ENCODE measurements at regions not wholly inside any gene's neighbourhood (a gene's known extent, or its start where the extent isn't known, plus 50 kb on each side); places are given as distances from the start of the nearest gene placed in this dataset.
"Not testable (repeated sequence)": the region's sequence is repeated elsewhere in the genome, so short reads cannot be mapped to it uniquely, and the experiment has no call there.

DNA sequence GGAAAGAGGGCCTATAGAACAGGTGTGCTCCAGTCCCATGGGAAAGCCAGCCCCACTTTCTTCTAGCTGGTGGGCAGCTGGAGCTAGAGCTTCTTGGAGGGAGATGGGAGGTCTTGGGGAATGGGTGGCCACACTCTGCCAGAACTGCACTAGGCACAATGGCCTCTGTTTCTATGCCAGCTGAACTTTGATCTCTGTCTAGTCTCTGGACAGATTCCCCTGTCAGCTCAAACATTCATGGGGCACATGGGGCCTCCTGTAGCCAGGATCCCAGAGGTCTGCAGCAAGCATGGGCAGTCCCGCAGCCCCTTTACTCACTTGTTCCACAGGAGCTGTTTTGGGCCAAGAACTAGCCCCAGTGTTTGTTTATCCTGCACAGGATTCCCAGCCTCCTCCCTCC is 591.3 kb upstream of the HS3ST5 start:
- Histone ChIP-seq H3K9ac (ENCODE audit: insufficient read depth, low read depth, low read length) (no peak overlapping the region), H3K36me3 (replicated peaks in 1 of 2; ENCODE audit: control insufficient read depth in 1 of 2, insufficient read depth in 2 of 2, low read length in 2 of 2) (no peaks in the 10 kb centered on the region), H3K4me2 (ENCODE audit: low read depth, low read length) (no peak overlapping the region), H3K27me3 (ENCODE audit: control insufficient read depth in 1 of 2, insufficient read depth in 2 of 2, low read length in 2 of 2) (no peaks in the 10 kb centered on the region), H3K4me3 (replicated peaks in 1 of 3; ENCODE audit: insufficient read depth in 1 of 3, low read depth in 2 of 3, low read length in 3 of 3) (no peak overlapping the region), H3K9me3 (ENCODE audit: low read length) (peaks cover 36% of the 10 kb centered on the region), H3K4me1 (ENCODE audit: insufficient read depth, low read length) (0 out of 2 replicates have a peak, but pooled peaks cover 9% of the 10 kb centered on the region), H3K27ac (ENCODE audit: extremely low read length, insufficient read depth, low read length) (no peak overlapping the region), H2AFZ (ENCODE audit: low read length) (no peak overlapping the region), H4K20me1 (ENCODE audit: insufficient read depth, low read length) (no peaks in the 10 kb centered on the region), H3K79me2 (ENCODE audit: insufficient read depth, low read length) (no peaks in the 10 kb centered on the region)
- WGBS (ENCODE audit: low lambda C conversion rate) = no CpG with 5 or more reads among the region's 1 CpG
- intact Hi-C loops (cut with micrococcal nuclease; ENCODE audit: unreplicated experiment) = no loop called here
- FAIRE-seq (no peak), DNase-seq (ENCODE audit: low spot score) (peak; percentile 4), ATAC-seq (peak; percentile 69)
- in situ Hi-C loops (cut with HindIII; ENCODE audit: extremely low pct_ligation_motif_present, low pct_unique_long_range_greater_than_20kb) = no loop called here
- BruUV-seq (replicated peaks) = no TSS peak
- ChIA-PET CTCF (ENCODE audit: low intra/inter-chr PET ratio, low total read pairs) (no interaction called here), POLR2A (no interaction called here)
- TF ChIP-seq, protein P1, sequence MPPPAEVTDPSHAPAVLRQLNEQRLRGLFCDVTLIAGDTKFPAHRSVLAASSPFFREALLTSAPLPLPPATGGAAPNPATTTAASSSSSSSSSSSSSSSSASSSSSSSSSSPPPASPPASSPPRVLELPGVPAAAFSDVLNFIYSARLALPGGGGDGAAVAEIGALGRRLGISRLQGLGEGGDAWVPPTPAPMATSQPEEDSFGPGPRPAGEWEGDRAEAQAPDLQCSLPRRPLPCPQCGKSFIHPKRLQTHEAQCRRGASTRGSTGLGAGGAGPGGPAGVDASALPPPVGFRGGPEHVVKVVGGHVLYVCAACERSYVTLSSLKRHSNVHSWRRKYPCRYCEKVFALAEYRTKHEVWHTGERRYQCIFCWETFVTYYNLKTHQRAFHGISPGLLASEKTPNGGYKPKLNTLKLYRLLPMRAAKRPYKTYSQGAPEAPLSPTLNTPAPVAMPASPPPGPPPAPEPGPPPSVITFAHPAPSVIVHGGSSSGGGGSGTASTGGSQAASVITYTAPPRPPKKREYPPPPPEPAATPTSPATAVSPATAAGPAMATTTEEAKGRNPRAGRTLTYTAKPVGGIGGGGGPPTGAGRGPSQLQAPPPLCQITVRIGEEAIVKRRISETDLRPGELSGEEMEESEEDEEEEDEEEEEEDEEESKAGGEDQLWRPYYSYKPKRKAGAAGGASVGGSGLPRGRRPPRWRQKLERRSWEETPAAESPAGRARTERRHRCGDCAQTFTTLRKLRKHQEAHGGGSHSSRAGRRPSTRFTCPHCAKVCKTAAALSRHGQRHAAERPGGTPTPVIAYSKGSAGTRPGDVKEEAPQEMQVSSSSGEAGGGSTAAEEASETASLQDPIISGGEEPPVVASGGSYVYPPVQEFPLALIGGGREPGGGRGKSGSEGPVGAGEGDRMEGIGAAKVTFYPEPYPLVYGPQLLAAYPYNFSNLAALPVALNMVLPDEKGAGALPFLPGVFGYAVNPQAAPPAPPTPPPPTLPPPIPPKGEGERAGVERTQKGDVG (CRISPR knock-in tag; IDR thresholded peaks at IDR 0.05; ENCODE audit: borderline replicate concordance) = no peak
- 0 out of 2 replicates have a peak, but pooled peaks have one; percentile 24 for TF ChIP-seq ZNF644 (CRISPR knock-in tag; IDR thresholded peaks at IDR 0.05; ENCODE audit: low read depth)
- TF ChIP-seq, protein P2, sequence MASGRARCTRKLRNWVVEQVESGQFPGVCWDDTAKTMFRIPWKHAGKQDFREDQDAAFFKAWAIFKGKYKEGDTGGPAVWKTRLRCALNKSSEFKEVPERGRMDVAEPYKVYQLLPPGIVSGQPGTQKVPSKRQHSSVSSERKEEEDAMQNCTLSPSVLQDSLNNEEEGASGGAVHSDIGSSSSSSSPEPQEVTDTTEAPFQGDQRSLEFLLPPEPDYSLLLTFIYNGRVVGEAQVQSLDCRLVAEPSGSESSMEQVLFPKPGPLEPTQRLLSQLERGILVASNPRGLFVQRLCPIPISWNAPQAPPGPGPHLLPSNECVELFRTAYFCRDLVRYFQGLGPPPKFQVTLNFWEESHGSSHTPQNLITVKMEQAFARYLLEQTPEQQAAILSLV (CRISPR knock-in tag; IDR thresholded peaks at IDR 0.05; ENCODE audit: borderline replicate concordance) = no peak
- TF ChIP-seq HNF4A (CRISPR knock-in tag; IDR thresholded peaks at IDR 0.05) = peak; percentile 40; the same call in 1 of the 2 replicates
- no peak for TF ChIP-seq ZNF138 (CRISPR knock-in tag; IDR thresholded peaks at IDR 0.05; ENCODE audit: low read depth)
- no peak for TF ChIP-seq ZNF263 (CRISPR knock-in tag; IDR thresholded peaks at IDR 0.05)
- TF ChIP-seq ZNF703 (CRISPR knock-in tag; IDR thresholded peaks at IDR 0.05; ENCODE audit: borderline replicate concordance) = no peak

DNA sequence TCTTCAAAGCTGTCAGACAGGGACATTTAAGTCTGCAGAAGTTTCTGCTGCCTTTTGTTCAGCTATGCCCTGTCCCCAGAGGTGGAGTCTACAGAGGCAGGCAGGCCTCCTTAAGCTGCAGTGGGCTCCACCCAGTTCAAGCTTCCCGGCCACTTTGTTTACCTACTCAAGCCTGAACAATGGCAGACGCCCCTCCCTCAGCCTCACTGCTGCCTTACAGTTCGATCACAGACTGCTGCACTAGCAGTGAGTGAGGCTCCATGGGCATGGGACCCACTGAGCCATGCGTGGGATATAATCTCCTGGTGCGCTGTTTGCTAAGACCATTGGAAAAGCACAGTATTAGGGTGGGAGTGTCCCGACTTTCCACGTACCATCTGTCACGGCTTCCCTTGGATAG is 585.9 kb upstream of the HS3ST5 start:
- CTCF ChIA-PET (ENCODE audit: low intra/inter-chr PET ratio, low total read pairs); ATAC-seq: not testable (repeated sequence)

More for the DNA sequence above, 585.9 kb upstream of the HS3ST5 start:
- intact Hi-C loops (cut with micrococcal nuclease; ENCODE audit: unreplicated experiment); H3K4me1 ChIP-seq (ENCODE audit: insufficient read depth, low read length); H3K9ac ChIP-seq (ENCODE audit: insufficient read depth, low read depth, low read length); POLR2A ChIA-PET; H3K4me3 ChIP-seq (replicated peaks in 1 of 3; ENCODE audit: insufficient read depth in 1 of 3, low read depth in 2 of 3, low read length in 3 of 3); H3K79me2 ChIP-seq (ENCODE audit: insufficient read depth, low read length); BruUV-seq (replicated peaks); DNase-seq (ENCODE audit: low spot score); H3K27me3 ChIP-seq (ENCODE audit: control insufficient read depth in 1 of 2, insufficient read depth in 2 of 2, low read length in 2 of 2); H3K36me3 ChIP-seq (replicated peaks in 1 of 2; ENCODE audit: control insufficient read depth in 1 of 2, insufficient read depth in 2 of 2, low read length in 2 of 2); H3K4me2 ChIP-seq (ENCODE audit: low read depth, low read length); H2AFZ ChIP-seq (ENCODE audit: low read length); H4K20me1 ChIP-seq (ENCODE audit: insufficient read depth, low read length); in situ Hi-C loops (cut with HindIII; ENCODE audit: extremely low pct_ligation_motif_present, low pct_unique_long_range_greater_than_20kb); H3K27ac ChIP-seq (ENCODE audit: extremely low read length, insufficient read depth, low read length); FAIRE-seq: not testable (repeated sequence)
- WGBS (ENCODE audit: low lambda C conversion rate) = 3% methylated on average over 5 of the region's 8 CpGs
- peaks cover 29% of the 10 kb centered on the region for H3K9me3 ChIP-seq (ENCODE audit: low read length)

Measured in HepG2 (cell line).